ENCODE measurements at regions not wholly inside any gene's neighbourhood (a gene's known extent, or its start where the extent isn't known, plus 50 kb on each side); places are given as distances from the start of the nearest gene placed in this dataset.

- Histone ChIP-seq H4K20me1 (ENCODE audit: insufficient read depth) (no peaks in the 10 kb centered on the region), H3K27me3 (ENCODE audit: insufficient read depth) (no peaks in the 10 kb centered on the region), H3K9me2 (no peaks in the 10 kb centered on the region), H3K9me3 (no peaks in the 10 kb centered on the region), H3K4me1 (ENCODE audit: control insufficient read depth in 1 of 2, insufficient read depth in 2 of 2, low read depth in 1 of 2, low read length in 1 of 2) (peaks cover 0 to 17% of the 10 kb centered on the region in 2 experiments; a peak in 2 of 4 replicates), H3K79me2 (ENCODE audit: insufficient read depth) (no peaks in the 10 kb centered on the region), H3K9ac (no peak overlapping the region), H3K27ac (ENCODE audit: low read depth in 2 of 2, low read length in 1 of 2) (no peak overlapping the region), H3K4me2 (no peak overlapping the region), H2AFZ (ENCODE audit: low read depth) (no peak overlapping the region), H3K36me3 (replicated peaks in 1 of 2; ENCODE audit: control insufficient read depth in 1 of 2, insufficient read depth in 2 of 2, low read length in 1 of 2) (no peaks in the 10 kb centered on the region), H3F3A (replicated peaks; ENCODE audit: insufficient read depth) (no peaks in the 10 kb centered on the region), H3K4me3 (ENCODE audit: low read depth in 2 of 2, low read length in 1 of 2) (no peak overlapping the region)
- DNase-seq, result no peak
- POLR2A ChIA-PET, result no interaction called here
- WGBS (ENCODE audit: low lambda C conversion rate), result 55% methylated on average over 9 of the region's 9 CpGs
- TF ChIP-seq USF2 (IDR thresholded peaks at IDR 0.05; ENCODE audit: borderline replicate concordance, low read depth, low read length) (no peak), EZH2phosphoT487 (IDR thresholded peaks at IDR 0.05; ENCODE audit: borderline replicate concordance, low read depth) (no peak), FOSL2 (IDR thresholded peaks at IDR 0.05; ENCODE audit: borderline replicate concordance, low read depth) (no peak), CHD2 (IDR thresholded peaks at IDR 0.05; ENCODE audit: low read length, partially characterized antibody) (no peak), MEF2A (IDR thresholded peaks at IDR 0.05; ENCODE audit: borderline replicate concordance, low read depth) (no peak), REST (IDR thresholded peaks at IDR 0.05; ENCODE audit: low read depth, low read length) (no peak)
- CTCF ChIA-PET, result interaction anchor here (1.2 to 1.5 kb wide), 2 partner anchors 113 to 1427 kb away, joined by 3 to 4 read pairs; no protein-coding TSS in a partner anchor
Observed at GRCh38 chr7:131802195-131802864, 245.9 kb upstream of the PODXL start.

DNA sequence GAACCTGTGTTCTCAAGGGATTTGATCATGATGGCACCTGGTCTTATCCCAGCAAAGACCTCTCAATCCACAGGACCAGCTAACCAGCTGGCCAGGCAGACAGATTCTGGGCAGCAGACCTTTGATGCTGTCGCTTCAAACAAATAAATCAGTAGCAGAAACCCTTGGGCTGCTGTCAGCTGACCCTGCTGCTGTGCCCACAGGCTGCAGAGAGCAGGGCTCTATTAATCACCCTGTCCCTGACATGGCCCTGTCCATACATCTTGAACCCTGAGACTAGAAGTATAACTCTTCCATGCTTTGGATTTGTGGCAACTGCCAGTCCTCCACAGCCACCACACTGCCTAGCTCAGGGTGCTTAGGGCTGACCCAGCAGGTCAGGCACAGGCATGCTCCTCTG is 244.1 kb upstream of the PODXL start:
- Histone ChIP-seq H3K9me3 (no peaks in the 10 kb centered on the region), H4K20me1 (ENCODE audit: insufficient read depth) (no peaks in the 10 kb centered on the region), H3K27ac (ENCODE audit: low read depth in 2 of 2, low read length in 1 of 2) (no peak overlapping the region), H3K4me2 (no peak overlapping the region), H3K4me3 (ENCODE audit: low read depth in 2 of 2, low read length in 1 of 2) (no peak overlapping the region), H3K36me3 (replicated peaks in 1 of 2; ENCODE audit: control insufficient read depth in 1 of 2, insufficient read depth in 2 of 2, low read length in 1 of 2) (no peaks in the 10 kb centered on the region), H3K79me2 (ENCODE audit: insufficient read depth) (no peaks in the 10 kb centered on the region), H3F3A (replicated peaks; ENCODE audit: insufficient read depth) (no peaks in the 10 kb centered on the region), H2AFZ (ENCODE audit: low read depth) (no peak overlapping the region), H3K9ac (no peak overlapping the region), H3K9me2 (no peaks in the 10 kb centered on the region), H3K4me1 (ENCODE audit: control insufficient read depth in 1 of 2, insufficient read depth in 2 of 2, low read depth in 1 of 2, low read length in 1 of 2) (peaks cover 0 to 17% of the 10 kb centered on the region in 2 experiments; a peak in 2 of 4 replicates), H3K27me3 (ENCODE audit: insufficient read depth) (no peaks in the 10 kb centered on the region)
- TF ChIP-seq TEAD4 (IDR thresholded peaks at IDR 0.05; ENCODE audit: borderline replicate concordance, insufficient read depth) (no peak), EP300 (IDR thresholded peaks at IDR 0.05; ENCODE audit: borderline replicate concordance in 1 of 2, low read depth in 1 of 2, low read length in 1 of 2) (no peak), FOXJ3 (CRISPR knock-in tag; IDR thresholded peaks at IDR 0.05) (no peak), YY1 (IDR thresholded peaks at IDR 0.05; ENCODE audit: low read depth) (no peak), POLR2AphosphoS5 (IDR thresholded peaks at IDR 0.05; ENCODE audit: low read depth, low read length) (no peak), RCOR1 (IDR thresholded peaks at IDR 0.05; ENCODE audit: low read length) (no peak), FOSL2 (IDR thresholded peaks at IDR 0.05; ENCODE audit: borderline replicate concordance, low read depth) (no peak)
- WGBS (ENCODE audit: low lambda C conversion rate), result no CpG with 5 or more reads among the region's 1 CpG
- POLR2A ChIA-PET, result no interaction called here
- CTCF ChIA-PET, result no interaction called here
- no peak for DNase-seq

Measured in SK-N-SH (cell line).